ENCODE measurements at regions not wholly inside any gene's neighbourhood (a gene's known extent, or its start where the extent isn't known, plus 50 kb on each side); places are given as distances from the start of the nearest gene placed in this dataset. TPM values are rescaled to one million over a fixed set of nuclear protein-coding genes. Genes with fewer than 3 reads are reported as not detected.
"Not testable (repeated sequence)": the region's sequence is repeated elsewhere in the genome, so short reads cannot be mapped to it uniquely, and the experiment has no call there.

DNA sequence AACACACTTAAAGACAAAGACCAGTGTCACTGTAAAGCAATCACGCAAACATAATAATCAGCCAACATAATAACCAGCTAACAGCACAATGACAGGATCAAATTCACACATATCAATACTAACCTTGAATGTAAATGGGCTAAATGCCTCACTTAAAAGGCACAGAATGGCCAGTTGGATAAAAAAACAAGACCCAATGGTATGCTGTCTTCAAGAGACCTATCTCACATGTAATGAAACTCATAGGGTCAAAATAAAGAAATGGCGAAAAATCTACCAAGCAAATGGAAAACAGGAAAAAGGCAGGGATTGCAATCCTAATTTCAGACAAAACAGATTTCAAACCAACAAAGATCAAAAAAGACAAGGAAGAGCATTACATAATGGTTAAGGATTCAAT lies 78.2 kb upstream of the RAB12 start:
- DNase-seq (ENCODE audit: low spot score in 2 of 2); FAIRE-seq: not testable (repeated sequence)

DNA sequence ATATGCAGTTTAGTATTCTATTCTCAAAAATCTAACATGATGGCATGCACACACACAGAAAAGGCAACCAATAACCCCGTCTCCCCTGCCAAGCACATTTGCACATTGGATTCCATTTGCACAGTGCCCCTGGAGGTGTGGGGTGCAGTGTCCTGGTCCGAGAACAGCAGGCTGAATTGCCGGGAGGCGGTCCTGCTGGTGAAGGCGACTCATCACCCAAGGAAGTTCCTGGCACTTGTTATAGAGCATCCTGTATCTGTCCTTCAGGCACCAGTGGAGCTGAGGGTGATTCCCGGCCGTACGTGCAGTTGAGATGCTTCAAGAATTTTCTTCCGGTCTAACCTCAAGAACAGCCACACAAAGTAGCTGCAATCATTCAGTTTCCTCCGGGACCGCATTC lies 73.0 kb upstream of the RAB12 start:
- FAIRE-seq: no peak
- no peak for DNase-seq (ENCODE audit: low spot score in 2 of 2)

DNA sequence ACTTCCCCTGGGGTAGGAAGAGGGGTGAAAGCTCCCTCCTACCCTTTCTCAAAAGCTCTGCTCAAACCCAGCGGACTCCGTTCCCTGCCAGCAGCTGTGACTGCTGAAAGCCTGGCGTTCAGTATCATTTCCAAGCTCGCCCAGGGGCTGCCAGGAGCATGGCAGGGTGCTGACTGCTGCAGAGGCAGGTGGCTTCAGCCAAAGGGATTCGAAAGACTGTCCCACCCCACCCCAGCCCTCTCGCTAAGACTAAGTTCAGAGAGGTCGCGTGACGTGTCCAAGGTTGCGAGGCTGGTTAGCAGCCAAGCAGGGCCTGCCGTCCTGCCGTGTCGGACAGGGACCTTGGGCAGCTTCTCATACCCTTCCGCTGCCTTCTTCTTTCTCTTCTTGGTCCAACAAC lies 72.3 kb upstream of the RAB12 start:
- no peak for FAIRE-seq
- DNase-seq (ENCODE audit: low spot score in 2 of 2): no peak

DNA sequence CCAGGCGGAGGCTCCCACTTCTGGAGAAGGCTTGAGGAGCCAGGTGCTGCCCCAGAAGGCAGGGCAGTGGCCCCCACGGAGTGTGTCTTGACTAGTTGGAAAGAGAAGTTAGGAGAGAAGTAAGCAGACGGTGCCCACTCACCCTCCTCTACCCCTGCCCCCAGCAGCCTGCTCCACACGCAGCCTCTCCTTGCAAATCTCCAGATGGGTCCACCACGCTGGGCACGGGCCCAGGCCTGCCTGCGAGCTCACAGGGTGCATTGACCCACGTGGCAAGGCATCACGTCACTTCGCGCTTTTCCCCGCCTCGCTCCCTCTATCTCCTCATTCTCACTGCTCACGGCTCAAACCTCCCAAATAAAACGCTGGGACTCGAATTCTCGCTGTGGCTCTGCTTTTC lies 71.8 kb upstream of the RAB12 start:
- DNase-seq (ENCODE audit: low spot score in 2 of 2) (no peak), FAIRE-seq (no peak)

DNA sequence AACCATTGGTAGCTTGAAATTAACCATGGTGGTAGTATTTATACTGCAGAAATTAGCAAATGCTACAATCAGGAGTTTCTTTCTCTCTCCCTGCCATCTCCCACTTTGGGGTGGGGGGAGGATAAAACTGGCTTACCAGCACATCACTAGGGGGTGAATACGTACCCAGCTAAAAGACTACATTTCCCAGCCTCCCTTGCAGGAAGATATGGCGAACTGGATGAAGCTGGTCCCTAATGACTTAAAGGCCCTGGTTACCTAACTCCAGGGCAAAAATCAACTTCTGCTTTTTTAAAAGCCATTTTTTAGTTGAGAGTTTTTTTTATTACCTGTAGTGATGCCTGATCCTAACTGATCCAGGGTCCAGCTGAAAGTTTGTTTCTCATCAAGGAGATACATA lies 70.3 kb upstream of the RAB12 start:
- no peak for FAIRE-seq
- DNase-seq (ENCODE audit: low spot score in 2 of 2): no peak

DNA sequence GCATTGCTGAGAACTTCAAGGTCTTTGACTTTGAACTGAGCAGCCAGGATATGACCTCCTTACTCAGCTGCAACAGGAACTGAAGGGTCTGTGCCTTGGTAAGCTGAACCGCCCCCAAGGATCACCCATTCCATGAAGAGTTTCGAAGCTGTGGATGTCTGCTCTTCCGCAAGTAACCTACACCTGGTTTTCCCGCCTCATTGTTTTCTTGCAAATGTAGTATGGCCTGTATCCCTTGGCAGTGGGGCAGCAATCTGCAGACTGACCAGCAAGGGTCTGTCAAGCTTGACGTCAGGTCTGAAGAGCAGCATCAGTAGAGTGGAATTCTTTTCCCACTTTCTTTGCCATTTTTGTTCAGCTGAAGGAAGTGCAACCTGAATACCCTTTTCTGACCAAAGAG lies 62.6 kb upstream of the RAB12 start:
- DNase-seq (ENCODE audit: low spot score in 2 of 2): no peak
- no peak for FAIRE-seq

DNA sequence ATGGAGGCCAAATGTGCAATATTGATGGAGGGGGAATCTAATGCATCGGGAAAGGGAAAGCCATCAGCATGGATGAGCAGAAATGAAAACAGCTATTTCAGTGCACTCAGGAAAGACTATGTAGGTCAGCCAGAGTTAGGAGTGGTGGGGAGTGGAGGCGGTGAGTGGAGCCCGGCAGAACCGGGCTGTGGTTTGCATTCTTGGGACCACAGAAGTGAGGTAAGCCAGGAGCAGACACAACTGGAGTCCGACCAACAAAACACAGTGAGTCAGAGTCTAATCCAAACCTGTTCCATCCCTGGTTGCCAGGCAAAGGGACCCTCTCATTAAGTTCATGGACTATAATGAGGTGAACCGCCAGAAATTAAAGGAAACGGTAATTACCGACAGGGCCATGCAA lies 61.1 kb upstream of the RAB12 start:
- FAIRE-seq (no peak), DNase-seq (ENCODE audit: low spot score in 2 of 2) (no peak)

DNA sequence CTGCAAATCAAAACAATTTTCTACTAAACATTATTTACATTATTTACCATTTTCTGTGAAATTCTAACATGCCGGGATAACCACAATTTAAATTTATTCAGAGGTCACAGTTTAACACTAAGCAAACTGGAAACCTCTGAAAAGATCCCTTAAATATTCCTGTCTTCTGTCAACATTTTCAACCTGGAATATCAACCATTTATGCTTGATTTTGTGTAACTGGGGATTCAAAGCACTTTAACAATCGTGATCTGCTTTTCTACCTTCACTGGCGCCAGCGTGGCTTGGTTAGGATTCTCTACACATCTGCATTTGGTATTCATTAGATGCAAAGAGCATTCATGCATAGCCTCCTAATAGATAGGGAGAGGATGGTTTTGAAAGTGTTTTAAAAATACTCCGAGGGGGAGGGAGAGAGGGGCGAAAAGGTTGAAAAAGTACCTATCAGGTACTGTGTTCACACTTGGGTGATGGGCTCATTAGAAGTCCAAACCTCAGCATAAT lies 59.9 kb upstream of the RAB12 start:
- no peak for FAIRE-seq

DNA sequence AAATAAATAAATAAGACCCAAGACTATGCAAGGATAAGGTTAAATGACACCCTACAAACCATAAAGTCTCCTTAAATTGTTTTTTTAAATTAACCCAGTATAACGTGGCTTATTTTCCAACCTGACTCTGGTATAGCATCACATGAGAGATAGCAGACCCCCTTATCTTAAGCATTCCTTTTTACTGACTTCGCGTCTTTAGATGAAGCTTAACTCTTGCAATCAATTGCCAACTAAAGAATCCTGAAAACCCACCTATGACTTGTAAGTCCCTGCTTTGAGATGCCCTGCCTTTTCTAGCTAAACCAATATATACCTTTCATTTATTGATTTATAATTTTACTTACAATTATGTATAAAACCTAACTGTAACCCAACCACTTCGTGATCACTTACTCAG lies 57.1 kb upstream of the RAB12 start:
- DNase-seq (ENCODE audit: low spot score in 2 of 2): no peak
- no peak for FAIRE-seq

More for the DNA sequence above, 59.9 kb upstream of the RAB12 start:
- no peak for DNase-seq (ENCODE audit: low spot score in 2 of 2)

DNA sequence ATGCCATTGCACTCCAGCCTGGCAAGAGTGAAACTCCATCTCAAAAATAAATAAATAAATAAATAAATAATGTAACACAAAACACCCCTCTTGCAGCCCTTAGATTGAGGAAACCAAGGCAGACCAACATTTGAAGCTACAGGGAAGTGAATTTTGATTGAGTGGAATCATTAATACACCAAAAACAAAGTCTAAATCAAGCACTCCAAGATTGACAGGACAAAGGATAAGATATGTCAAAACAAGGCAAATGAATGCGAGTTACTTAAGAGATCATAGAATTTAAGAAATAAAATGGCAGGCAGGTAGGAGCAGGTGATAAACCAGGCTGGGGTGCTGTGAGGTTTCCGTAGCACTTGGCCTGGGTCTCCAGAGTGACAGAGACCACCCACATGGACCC lies 54.9 kb upstream of the RAB12 start:
- FAIRE-seq: no peak
- DNase-seq (ENCODE audit: low spot score in 2 of 2): no peak

DNA sequence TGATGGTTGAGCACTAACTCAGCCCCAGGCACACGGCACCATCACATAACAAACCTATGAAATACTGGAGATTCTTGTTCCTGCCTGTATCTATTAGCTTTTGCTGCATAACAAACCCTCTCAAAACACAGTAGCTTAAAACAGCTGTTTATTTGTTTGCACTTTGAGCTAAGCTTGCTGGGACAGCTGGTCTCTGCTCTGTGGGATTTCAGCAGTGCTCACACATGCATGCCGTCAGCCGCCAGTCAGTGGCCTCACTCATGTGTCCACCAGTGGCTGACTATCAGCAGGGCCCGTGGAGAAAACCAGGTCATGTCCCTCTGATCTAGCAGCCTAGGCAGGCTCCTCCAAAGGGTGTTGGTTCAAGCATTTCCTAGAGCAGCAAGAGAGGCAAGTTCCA lies 52.8 kb upstream of the RAB12 start:
- DNase-seq (ENCODE audit: low spot score in 2 of 2) (no peak), FAIRE-seq (no peak)

Small RNA genes in the stretch of these regions (small RNA-seq; reads per million reads assigned to genes)
- not detected for gene RN7SL50P
